H9 (cell line): ENCODE measurements at regions not wholly inside any gene's neighbourhood (a gene's known extent, or its start where the extent isn't known, plus 50 kb on each side); places are given as distances from the start of the nearest gene placed in this dataset.

Source experiments
- DNase-seq: peaks from one replicate; pipeline ENCODE4 v3.0.0-alpha.2; 2017
- H2AFZ ChIP-seq: one replicate; pipeline ENCODE4 v1.6.1; 2013; ENCODE audit warnings: mild to moderate bottlenecking, low read length, control low read depth, moderate library complexity
- H2AK5ac ChIP-seq: 2 replicates; pipeline ENCODE4 v1.6.1; 2013; ENCODE audit warnings: low read length, control low read depth, mixed read lengths; ENCODE audit not compliant: insufficient read length
- H2BK120ac ChIP-seq: one replicate; pipeline ENCODE4 v1.6.1; 2013; ENCODE audit warnings: low read depth, mild to moderate bottlenecking, low read length, control low read depth, inconsistent platforms; ENCODE audit not compliant: poor library complexity, severe bottlenecking
- H2BK12ac ChIP-seq: 2 replicates; pipeline ENCODE4 v1.6.1; 2013; ENCODE audit warnings: low read length, control low read depth, mixed read lengths, low read depth; ENCODE audit not compliant: insufficient read length
- H2BK15ac ChIP-seq: 2 replicates; pipeline ENCODE4 v1.6.1; 2013; ENCODE audit warnings: low read depth, low read length, control low read depth
- H2BK20ac ChIP-seq: one replicate; pipeline ENCODE4 v1.6.1; 2013; ENCODE audit warnings: low read depth, mild to moderate bottlenecking, low read length, control low read depth, inconsistent platforms; ENCODE audit not compliant: poor library complexity, severe bottlenecking
- H2BK5ac ChIP-seq: 2 replicates; pipeline ENCODE4 v1.6.1; 2013; ENCODE audit warnings: low read length, control low read depth, mixed read lengths; ENCODE audit not compliant: insufficient read length
- H3K14ac ChIP-seq: 2 replicates; pipeline ENCODE4 v1.6.1; 2013; ENCODE audit warnings: low read length, control low read depth; ENCODE audit not compliant: insufficient read depth
- H3K18ac ChIP-seq: 2 replicates; pipeline ENCODE4 v1.6.1; 2013; ENCODE audit warnings: low read depth, mild to moderate bottlenecking, mixed read lengths, low read length, control low read depth; ENCODE audit not compliant: insufficient read length
- H3K23ac ChIP-seq: 2 replicates; pipeline ENCODE4 v1.6.1; 2013; ENCODE audit warnings: low read length, control low read depth, mixed read lengths, low read depth; ENCODE audit not compliant: insufficient read length
- H3K23me2 ChIP-seq: 2 replicates; pipeline ENCODE4 v1.6.1; 2013; ENCODE audit warnings: low read depth, mild to moderate bottlenecking, mixed read lengths, low read length, control low read depth; ENCODE audit not compliant: insufficient read length, poor library complexity, severe bottlenecking
- H3K27ac ChIP-seq: 2 replicates; pipeline ENCODE4 v1.5.1; 2013; ENCODE audit warnings: low read length, control low read depth, mixed read lengths, low read depth; ENCODE audit not compliant: insufficient read length
- H3K27me3 ChIP-seq: 2 replicates; pipeline ENCODE4 v1.6.1; 2013; ENCODE audit warnings: low read length, control low read depth, inconsistent platforms; ENCODE audit not compliant: insufficient read depth
- H3K4ac ChIP-seq: 2 replicates; pipeline ENCODE4 v1.6.1; 2013; ENCODE audit warnings: low read depth, mild to moderate bottlenecking, control low read depth, inconsistent platforms, low read length, moderate library complexity
- H3K4me1 ChIP-seq: 2 replicates; pipeline ENCODE4 v1.6.1; 2013; ENCODE audit warnings: low read length, control low read depth, inconsistent platforms; ENCODE audit not compliant: insufficient read depth
- H3K4me2 ChIP-seq: 2 replicates; pipeline ENCODE4 v1.6.1; 2013; ENCODE audit warnings: low read length, control low read depth, mixed read lengths; ENCODE audit not compliant: insufficient read length, insufficient read depth
- H3K56ac ChIP-seq: 2 replicates; pipeline ENCODE4 v1.6.1; 2013; ENCODE audit warnings: low read depth, mild to moderate bottlenecking, mixed read lengths, low read length, control low read depth; ENCODE audit not compliant: insufficient read length
- H3K79me1 ChIP-seq: 2 replicates; pipeline ENCODE4 v1.6.1; 2013; ENCODE audit warnings: low read depth, mild to moderate bottlenecking, moderate library complexity, low read length, control low read depth, inconsistent platforms; ENCODE audit not compliant: insufficient read depth, poor library complexity, severe bottlenecking
- H3K79me2 ChIP-seq: 2 replicates; pipeline ENCODE4 v1.6.1; 2013; ENCODE audit warnings: low read length, control low read depth, inconsistent platforms; ENCODE audit not compliant: insufficient read depth
- H3K9ac ChIP-seq: 2 replicates; pipeline ENCODE4 v1.6.1; 2013; ENCODE audit warnings: low read length, control low read depth, mixed read lengths; ENCODE audit not compliant: insufficient read length; ENCODE audit errors: extremely low read depth
- H3K9me3 ChIP-seq: one replicate; pipeline ENCODE4 v1.6.1; 2013; ENCODE audit warnings: low read depth, low read length, inconsistent platforms; ENCODE audit not compliant: control insufficient read depth
- H3T11ph ChIP-seq: one replicate; pipeline ENCODE4 v1.6.1; 2013; ENCODE audit warnings: mild to moderate bottlenecking, low read length, control low read depth, inconsistent platforms
- H4K20me1 ChIP-seq: one replicate; pipeline ENCODE4 v1.6.1; 2013; ENCODE audit not compliant: control insufficient read depth, insufficient read length, insufficient read depth
- H4K5ac ChIP-seq: 2 replicates; pipeline ENCODE4 v1.6.1; 2013; ENCODE audit warnings: low read depth, mild to moderate bottlenecking, mixed read lengths, low read length, control low read depth; ENCODE audit not compliant: insufficient read length
- H4K8ac ChIP-seq: replicated peaks from 2 replicates; pipeline ENCODE4 v1.6.1; 2013; ENCODE audit warnings: low read length, control low read depth, mixed read lengths, low read depth; ENCODE audit not compliant: insufficient read length
- H4K91ac ChIP-seq: 2 replicates; pipeline ENCODE4 v1.6.1; 2013; ENCODE audit warnings: low read depth, mild to moderate bottlenecking, moderate library complexity, mixed read lengths, low read length, control low read depth; ENCODE audit not compliant: insufficient read length
- H3K27ac Mint-ChIP-seq, 3 experiments: 2 replicates in 2 of 3; 3 replicates in 1 of 3; pipeline ENCODE4 v1.8.0; 2020 to 2021; ENCODE audit warnings: mixed read lengths in 3 of 3, mild to moderate bottlenecking in 1 of 3, moderate library complexity in 1 of 3
- H3K27me3 Mint-ChIP-seq: 2 replicates; pipeline ENCODE4 v1.8.0; 2021; ENCODE audit warnings: low read depth, mild to moderate bottlenecking, moderate library complexity, mixed read lengths
- H3K36me3 Mint-ChIP-seq, 3 experiments: 2 replicates in 2 of 3; 3 replicates in 1 of 3; pipeline ENCODE4 v1.8.0; 2020 to 2021; ENCODE audit warnings: low read depth in 3 of 3, mixed read lengths in 3 of 3; ENCODE audit not compliant: insufficient read depth in 1 of 3
- H3K4me1 Mint-ChIP-seq, 2 experiments: 2 replicates each; pipeline ENCODE4 v1.8.0; 2020; ENCODE audit warnings: mixed read lengths in 2 of 2
- H3K4me3 Mint-ChIP-seq, 2 experiments: 2 replicates in 1 of 2; 3 replicates in 1 of 2; pipeline ENCODE4 v1.8.0; 2020 to 2021; ENCODE audit warnings: mild to moderate bottlenecking in 2 of 2, mixed read lengths in 2 of 2, moderate library complexity in 1 of 2
- H3K9me3 Mint-ChIP-seq, 2 experiments: 2 replicates in 1 of 2; 3 replicates in 1 of 2; pipeline ENCODE4 v1.8.0; 2020; ENCODE audit warnings: mild to moderate bottlenecking in 2 of 2, mixed read lengths in 2 of 2, moderate library complexity in 1 of 2
- TF ChIP-seq, protein P1 (sequence below): fragments of 200-600 bp; sonication (generic); conservative IDR thresholded peaks from 3 replicates; pipeline ENCODE4 v1.8.0; 2021; ENCODE audit warnings: antibody characterized with exemption, mild to moderate bottlenecking

DNA sequence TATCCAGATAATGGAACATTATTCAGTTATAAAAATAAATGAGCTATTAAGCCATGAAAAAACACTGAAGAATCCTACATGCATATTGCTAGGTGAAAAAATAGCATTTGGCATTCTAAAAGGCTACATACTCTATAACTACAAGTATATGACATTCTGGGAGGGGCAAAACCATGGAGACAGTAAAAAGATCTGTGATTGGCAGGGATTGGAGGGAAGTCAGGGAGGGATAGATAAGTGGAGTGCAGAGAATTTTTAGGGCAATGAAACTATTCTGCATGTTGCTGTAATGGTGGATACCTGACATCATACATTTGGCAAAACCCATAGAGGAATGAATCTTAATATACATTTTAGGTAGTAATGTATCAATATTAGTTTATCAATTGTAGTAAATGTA, 63.1 kb upstream of the SLC38A2 start:
- no peaks in the 10 kb centered on the region for H3K9me3 Mint-ChIP-seq

More for the DNA sequence above, 63.1 kb upstream of the SLC38A2 start:
- no peaks in the 10 kb centered on the region for H3K79me2 ChIP-seq
- H3K4ac ChIP-seq: no peak overlapping the region
- no peaks in the 10 kb centered on the region for H3K79me1 ChIP-seq
- H4K91ac ChIP-seq: no peak overlapping the region
- no peaks in the 10 kb centered on the region for H3K9me3 ChIP-seq
- no peak for DNase-seq
- H2BK15ac ChIP-seq: no peak overlapping the region
- TF ChIP-seq, protein P1, sequence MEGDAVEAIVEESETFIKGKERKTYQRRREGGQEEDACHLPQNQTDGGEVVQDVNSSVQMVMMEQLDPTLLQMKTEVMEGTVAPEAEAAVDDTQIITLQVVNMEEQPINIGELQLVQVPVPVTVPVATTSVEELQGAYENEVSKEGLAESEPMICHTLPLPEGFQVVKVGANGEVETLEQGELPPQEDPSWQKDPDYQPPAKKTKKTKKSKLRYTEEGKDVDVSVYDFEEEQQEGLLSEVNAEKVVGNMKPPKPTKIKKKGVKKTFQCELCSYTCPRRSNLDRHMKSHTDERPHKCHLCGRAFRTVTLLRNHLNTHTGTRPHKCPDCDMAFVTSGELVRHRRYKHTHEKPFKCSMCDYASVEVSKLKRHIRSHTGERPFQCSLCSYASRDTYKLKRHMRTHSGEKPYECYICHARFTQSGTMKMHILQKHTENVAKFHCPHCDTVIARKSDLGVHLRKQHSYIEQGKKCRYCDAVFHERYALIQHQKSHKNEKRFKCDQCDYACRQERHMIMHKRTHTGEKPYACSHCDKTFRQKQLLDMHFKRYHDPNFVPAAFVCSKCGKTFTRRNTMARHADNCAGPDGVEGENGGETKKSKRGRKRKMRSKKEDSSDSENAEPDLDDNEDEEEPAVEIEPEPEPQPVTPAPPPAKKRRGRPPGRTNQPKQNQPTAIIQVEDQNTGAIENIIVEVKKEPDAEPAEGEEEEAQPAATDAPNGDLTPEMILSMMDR: no peak
- no peak overlapping the region for H3K14ac ChIP-seq
- no peak overlapping the region for H2BK5ac ChIP-seq
- H4K5ac ChIP-seq: no peak overlapping the region
- H3K27ac ChIP-seq: no peak overlapping the region
- no peak overlapping the region for H3K9ac ChIP-seq
- no peaks in the 10 kb centered on the region for H4K20me1 ChIP-seq
- Mint-ChIP-seq H3K27ac (no peak overlapping the region), H3K4me1 (peaks cover 8 to 16% of the 10 kb centered on the region in 2 experiments), H3K4me3 (no peak overlapping the region), H3K27me3 (no peaks in the 10 kb centered on the region), H3K36me3 (no peaks in the 10 kb centered on the region)
- no peak overlapping the region for H2BK12ac ChIP-seq
- H3K27me3 ChIP-seq: no peaks in the 10 kb centered on the region
- no peak overlapping the region for H4K8ac ChIP-seq
- H3K56ac ChIP-seq: no peak overlapping the region
- no peak overlapping the region for H3T11ph ChIP-seq
- no peaks in the 10 kb centered on the region for H3K4me1 ChIP-seq
- H3K4me2 ChIP-seq: no peak overlapping the region
- no peaks in the 10 kb centered on the region for H3K23me2 ChIP-seq
- H3K23ac ChIP-seq: no peak overlapping the region
- no peak overlapping the region for H2BK120ac ChIP-seq
- no peak overlapping the region for H2AFZ ChIP-seq
- no peak overlapping the region for H2BK20ac ChIP-seq
- no peak overlapping the region for H2AK5ac ChIP-seq
- no peak overlapping the region for H3K18ac ChIP-seq
